ENCODE measurements at regions not wholly inside any gene's neighbourhood (a gene's known extent, or its start where the extent isn't known, plus 50 kb on each side); places are given as distances from the start of the nearest gene placed in this dataset.
A peak's percentile ranks its signal among the peaks of the same experiment; 100 is the strongest.

GRCh38 chr3:28651159-28651558, 302.5 kb upstream of the AZI2 start:
- TF ChIP-seq ZNF384 (IDR thresholded peaks at IDR 0.05) = no peak
- no peak for TF ChIP-seq CTBP1 (IDR thresholded peaks at IDR 0.05; ENCODE audit: borderline replicate concordance)
- TF ChIP-seq SP1 (IDR thresholded peaks at IDR 0.05) = no peak
- TF ChIP-seq SUZ12 (IDR thresholded peaks at IDR 0.05) = no peak
- TF ChIP-seq FOXA1 (IDR thresholded peaks at IDR 0.05) = no peak
- no peak for TF ChIP-seq FOXM1 (IDR thresholded peaks at IDR 0.05; ENCODE audit: borderline replicate concordance)
- TF ChIP-seq PKNOX1 (IDR thresholded peaks at IDR 0.05) = no peak
- no peak for TF ChIP-seq TARDBP (IDR thresholded peaks at IDR 0.05)
- TF ChIP-seq ELF4 (IDR thresholded peaks at IDR 0.05) = no peak
- no peak for TF ChIP-seq NFRKB (IDR thresholded peaks at IDR 0.05)
- no peak for TF ChIP-seq ARNT (IDR thresholded peaks at IDR 0.05)
- TF ChIP-seq HDGF (IDR thresholded peaks at IDR 0.05; ENCODE audit: borderline replicate concordance) = no peak
- no peak for DNase-seq (ENCODE audit: extremely low spot score)
- POLR2A ChIA-PET = no interaction called here
- CTCF ChIA-PET = no interaction called here

GRCh38 chr3:28664123-28664522, 315.5 kb upstream of the AZI2 start:
- TF ChIP-seq FOXM1 (IDR thresholded peaks at IDR 0.05; ENCODE audit: borderline replicate concordance) (no peak), NFRKB (IDR thresholded peaks at IDR 0.05) (no peak), BHLHE40 (IDR thresholded peaks at IDR 0.05; ENCODE audit: borderline replicate concordance) (no peak), SP1 (IDR thresholded peaks at IDR 0.05) (no peak), CTBP1 (IDR thresholded peaks at IDR 0.05; ENCODE audit: borderline replicate concordance) (no peak), LEF1 (IDR thresholded peaks at IDR 0.05; ENCODE audit: borderline replicate concordance) (no peak), ARNT (IDR thresholded peaks at IDR 0.05) (no peak), ZNF384 (IDR thresholded peaks at IDR 0.05) (no peak), FOXK2 (IDR thresholded peaks at IDR 0.05) (no peak), SUZ12 (IDR thresholded peaks at IDR 0.05) (no peak)
- CTCF ChIA-PET = no interaction called here
- no peak for DNase-seq (ENCODE audit: extremely low spot score)
- POLR2A ChIA-PET = no interaction called here

- no peak for TF ChIP-seq ARNT (IDR thresholded peaks at IDR 0.05)
- no peak for TF ChIP-seq L3MBTL2 (conservative IDR thresholded peaks at IDR 0.05)
- TF ChIP-seq FOXK2 (IDR thresholded peaks at IDR 0.05) = no peak
- TF ChIP-seq PKNOX1 (IDR thresholded peaks at IDR 0.05) = no peak
- no peak for TF ChIP-seq TARDBP (IDR thresholded peaks at IDR 0.05)
- no peak for TF ChIP-seq NFRKB (IDR thresholded peaks at IDR 0.05)
- TF ChIP-seq FOXA1 (IDR thresholded peaks at IDR 0.05) = no peak
- no peak for TF ChIP-seq ELF4 (IDR thresholded peaks at IDR 0.05)
- TF ChIP-seq LEF1 (IDR thresholded peaks at IDR 0.05; ENCODE audit: borderline replicate concordance) = no peak
- POLR2A ChIA-PET = no interaction called here
- CTCF ChIA-PET = interaction anchor here (0.6 to 1.6 kb wide), 16 partner anchors 8 to 1988 kb away, joined by 3 to 9 read pairs (median 4); no protein-coding TSS in a partner anchor
- peak; percentile 69 for DNase-seq (ENCODE audit: extremely low spot score)
Observed at GRCh38 chr3:28667646-28668621, 319.3 kb upstream of the AZI2 start.

- no peak for DNase-seq (ENCODE audit: extremely low spot score)
- TF ChIP-seq SP1 (IDR thresholded peaks at IDR 0.05) = no peak
- no peak for TF ChIP-seq FOXM1 (IDR thresholded peaks at IDR 0.05; ENCODE audit: borderline replicate concordance)
- no peak for TF ChIP-seq NFRKB (IDR thresholded peaks at IDR 0.05)
- no peak for TF ChIP-seq FOXA1 (IDR thresholded peaks at IDR 0.05)
Observed at GRCh38 chr3:28669870-28670269, 321.2 kb upstream of the AZI2 start.

GRCh38 chr3:28672406-28672805, 323.8 kb upstream of the AZI2 start:
- no peak for TF ChIP-seq TARDBP (IDR thresholded peaks at IDR 0.05)
- no peak for TF ChIP-seq FOXA1 (IDR thresholded peaks at IDR 0.05)
- TF ChIP-seq HDGF (IDR thresholded peaks at IDR 0.05; ENCODE audit: borderline replicate concordance) = no peak
- TF ChIP-seq BHLHE40 (IDR thresholded peaks at IDR 0.05; ENCODE audit: borderline replicate concordance) = no peak
- no peak for TF ChIP-seq SUZ12 (IDR thresholded peaks at IDR 0.05)
- TF ChIP-seq NFRKB (IDR thresholded peaks at IDR 0.05) = no peak
- no peak for TF ChIP-seq FOXM1 (IDR thresholded peaks at IDR 0.05; ENCODE audit: borderline replicate concordance)
- TF ChIP-seq FOXK2 (IDR thresholded peaks at IDR 0.05) = no peak
- TF ChIP-seq ARNT (IDR thresholded peaks at IDR 0.05) = no peak
- TF ChIP-seq ZNF384 (IDR thresholded peaks at IDR 0.05) = no peak
- no peak for TF ChIP-seq CTBP1 (IDR thresholded peaks at IDR 0.05; ENCODE audit: borderline replicate concordance)
- no peak for TF ChIP-seq L3MBTL2 (conservative IDR thresholded peaks at IDR 0.05)
- no peak for TF ChIP-seq LEF1 (IDR thresholded peaks at IDR 0.05; ENCODE audit: borderline replicate concordance)
- TF ChIP-seq SP1 (IDR thresholded peaks at IDR 0.05) = no peak
- TF ChIP-seq PKNOX1 (IDR thresholded peaks at IDR 0.05) = no peak
- no peak for TF ChIP-seq ELF4 (IDR thresholded peaks at IDR 0.05)
- no peak for DNase-seq (ENCODE audit: extremely low spot score)
- ChIA-PET CTCF (no interaction called here), POLR2A (no interaction called here)

More at GRCh38 chr3:28669870-28670269, 321.2 kb upstream of the AZI2 start:
- ChIA-PET POLR2A (no interaction called here), CTCF (interaction anchor here (1.6 kb wide), 1 partner anchor 57 kb away, joined by 5 read pairs; no protein-coding TSS in a partner anchor)

GRCh38 chr3:28673446-28673845, 324.8 kb upstream of the AZI2 start:
- POLR2A ChIA-PET = no interaction called here
- TF ChIP-seq PKNOX1 (IDR thresholded peaks at IDR 0.05) (no peak), BHLHE40 (IDR thresholded peaks at IDR 0.05; ENCODE audit: borderline replicate concordance) (no peak), L3MBTL2 (conservative IDR thresholded peaks at IDR 0.05) (no peak), ARNT (IDR thresholded peaks at IDR 0.05) (no peak), FOXK2 (IDR thresholded peaks at IDR 0.05) (no peak), FOXM1 (IDR thresholded peaks at IDR 0.05; ENCODE audit: borderline replicate concordance) (no peak), SP1 (IDR thresholded peaks at IDR 0.05) (no peak), FOXA1 (IDR thresholded peaks at IDR 0.05) (no peak), ELF4 (IDR thresholded peaks at IDR 0.05) (no peak)

More at GRCh38 chr3:28673446-28673845, 324.8 kb upstream of the AZI2 start:
- CTCF ChIA-PET = no interaction called here
- no peak for DNase-seq (ENCODE audit: extremely low spot score)

Measured in HEK293T (cell line).